LNCaP clone FGC (cell line): ENCODE measurements at regions not wholly inside any gene's neighbourhood (a gene's known extent, or its start where the extent isn't known, plus 50 kb on each side); places are given as distances from the start of the nearest gene placed in this dataset.
"Not testable (repeated sequence)": the region's sequence is repeated elsewhere in the genome, so short reads cannot be mapped to it uniquely, and the experiment has no call there.

Experiments
- DNase-seq: peaks from one replicate; pipeline ENCODE4 v3.0.0-alpha.2; 2011; ENCODE audit warnings: low read depth
- H3K4me3 ChIP-seq: 2 replicates; pipeline ENCODE4 v1.5.1; 2011; ENCODE audit warnings: mild to moderate bottlenecking, low read depth, low read length, control low read depth
- TF ChIP-seq, protein P1 (sequence below): IDR thresholded peaks from 2 replicates; pipeline ENCODE4 v1.5.1; 2012; ENCODE audit warnings: mild to moderate bottlenecking; ENCODE audit not compliant: control insufficient read depth, insufficient read depth; ENCODE audit errors: extremely low read depth

GRCh38 chr13:49859560-49859959, 67.1 kb upstream of the KPNA3 start:
- TF ChIP-seq, protein P1, sequence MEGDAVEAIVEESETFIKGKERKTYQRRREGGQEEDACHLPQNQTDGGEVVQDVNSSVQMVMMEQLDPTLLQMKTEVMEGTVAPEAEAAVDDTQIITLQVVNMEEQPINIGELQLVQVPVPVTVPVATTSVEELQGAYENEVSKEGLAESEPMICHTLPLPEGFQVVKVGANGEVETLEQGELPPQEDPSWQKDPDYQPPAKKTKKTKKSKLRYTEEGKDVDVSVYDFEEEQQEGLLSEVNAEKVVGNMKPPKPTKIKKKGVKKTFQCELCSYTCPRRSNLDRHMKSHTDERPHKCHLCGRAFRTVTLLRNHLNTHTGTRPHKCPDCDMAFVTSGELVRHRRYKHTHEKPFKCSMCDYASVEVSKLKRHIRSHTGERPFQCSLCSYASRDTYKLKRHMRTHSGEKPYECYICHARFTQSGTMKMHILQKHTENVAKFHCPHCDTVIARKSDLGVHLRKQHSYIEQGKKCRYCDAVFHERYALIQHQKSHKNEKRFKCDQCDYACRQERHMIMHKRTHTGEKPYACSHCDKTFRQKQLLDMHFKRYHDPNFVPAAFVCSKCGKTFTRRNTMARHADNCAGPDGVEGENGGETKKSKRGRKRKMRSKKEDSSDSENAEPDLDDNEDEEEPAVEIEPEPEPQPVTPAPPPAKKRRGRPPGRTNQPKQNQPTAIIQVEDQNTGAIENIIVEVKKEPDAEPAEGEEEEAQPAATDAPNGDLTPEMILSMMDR, result no peak
- DNase-seq, result no peak
- H3K4me3 ChIP-seq, result no peak overlapping the region

- TF ChIP-seq, protein P1, result no peak
- DNase-seq, result peak; percentile 86
- peak overlapping the region; percentile 39 for H3K4me3 ChIP-seq
Measured at GRCh38 chr13:49858178-49858856, 65.8 kb upstream of the KPNA3 start.

- TF ChIP-seq, protein P1, result no peak
- no peak overlapping the region for H3K4me3 ChIP-seq
- no peak for DNase-seq
Measured at GRCh38 chr13:49855930-49856329, 63.4 kb upstream of the KPNA3 start.

DNA sequence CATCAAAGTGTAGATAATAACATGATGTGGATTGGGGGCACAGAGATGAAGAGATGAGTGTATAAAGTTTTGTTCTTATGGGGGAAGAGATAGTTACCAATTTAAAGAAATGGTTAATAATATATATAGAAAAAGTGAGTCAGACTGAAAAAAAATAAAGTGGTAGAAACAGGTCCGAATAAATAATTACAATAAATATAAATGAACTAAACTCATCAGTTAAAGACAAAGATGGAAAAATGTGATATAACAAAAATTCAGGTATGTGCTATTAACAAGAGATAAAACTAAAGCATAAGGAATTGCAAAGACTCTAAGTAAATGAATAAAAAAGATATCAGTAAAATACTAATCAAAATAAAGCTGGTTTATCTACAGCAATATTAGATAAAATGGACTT, 61.1 kb upstream of the KPNA3 start:
- TF ChIP-seq, protein P1, result no peak
- no peak overlapping the region for H3K4me3 ChIP-seq
- no peak for DNase-seq

- not testable (repeated sequence) for DNase-seq, H3K4me3 ChIP-seq
Measured at GRCh38 chr13:49852460-49852859, 60.0 kb upstream of the KPNA3 start.

DNA sequence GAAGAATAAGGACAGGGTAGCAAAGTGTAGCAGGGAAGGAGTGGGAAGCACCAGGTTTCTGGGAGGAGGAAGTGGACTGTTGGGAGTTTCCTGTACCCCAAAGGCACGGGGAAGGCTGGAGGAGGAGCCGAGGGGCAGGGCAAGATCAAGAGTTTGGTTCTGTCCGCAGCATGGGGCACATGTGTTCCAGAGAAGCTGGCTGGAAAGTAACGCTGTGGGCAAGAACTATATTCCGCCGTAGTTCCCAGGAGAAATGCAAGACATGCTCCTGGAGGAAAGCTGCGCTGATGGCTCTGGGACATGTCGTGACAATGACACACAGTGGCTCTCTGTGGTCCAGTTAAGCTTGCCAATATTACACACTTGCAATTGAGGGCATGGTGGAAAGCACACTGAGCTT, 51.7 kb upstream of the KPNA3 start:
- DNase-seq, result no peak
- no peak overlapping the region for H3K4me3 ChIP-seq
- TF ChIP-seq, protein P1, result no peak
